Spinal cord (tissue), 9 donors: ENCODE measurements at regions not wholly inside any gene's neighbourhood (a gene's known extent, or its start where the extent isn't known, plus 50 kb on each side); places are given as distances from the start of the nearest gene placed in this dataset.

ENCODE experiments used
- DNase-seq, 6 donors: peaks; one replicate each; pipeline versions ENCODE4 v3.0.0 to v3.0.0-alpha.2; 2013 to 2015; ENCODE audit warnings: low spot score in 6 of 6, low read depth in 4 of 6
- H3K27ac ChIP-seq: one replicate; pipeline ENCODE4 v1.5.1; 2013; ENCODE audit warnings: low read depth, low read length, control low read depth
- H3K27me3 ChIP-seq: one replicate; pipeline ENCODE4 v1.6.1; 2013; ENCODE audit warnings: low read length; ENCODE audit not compliant: control insufficient read depth, insufficient read depth
- H3K36me3 ChIP-seq: one replicate; pipeline ENCODE4 v1.6.1; 2013; ENCODE audit warnings: low read length; ENCODE audit not compliant: control insufficient read depth, insufficient read depth
- H3K4me1 ChIP-seq: one replicate; pipeline ENCODE4 v1.6.1; 2013; ENCODE audit warnings: low read length; ENCODE audit not compliant: control insufficient read depth, insufficient read depth
- H3K4me3 ChIP-seq: one replicate; pipeline ENCODE4 v1.5.1; 2013; ENCODE audit warnings: low read depth, low read length, control low read depth
- H3K9me3 ChIP-seq: one replicate; pipeline ENCODE4 v1.6.1; 2013; ENCODE audit warnings: low read length; ENCODE audit not compliant: control insufficient read depth, insufficient read depth
- WGBS: methylation state at CpG from one replicate; pipeline ENCODE4 v1.1.5; 2013; ENCODE audit warnings: missing lambda C conversion rate; ENCODE audit not compliant: insufficient coverage; 5-methylcytosine and 5-hydroxymethylcytosine counted together
- donor health status: healthy.

- H3K27me3 ChIP-seq: no peaks in the 10 kb centered on the region
- H3K4me1 ChIP-seq: no peaks in the 10 kb centered on the region
- no peak for DNase-seq
- H3K36me3 ChIP-seq: no peaks in the 10 kb centered on the region
- H3K9me3 ChIP-seq: no peaks in the 10 kb centered on the region
- WGBS: no CpG with 5 or more reads among the region's 2 CpGs
- no peak overlapping the region for H3K4me3 ChIP-seq
- H3K27ac ChIP-seq: no peak overlapping the region
These were observed 1643.3 kb downstream of the GRIK2 start for GRCh38 chr6:103036846-103037245.

DNA sequence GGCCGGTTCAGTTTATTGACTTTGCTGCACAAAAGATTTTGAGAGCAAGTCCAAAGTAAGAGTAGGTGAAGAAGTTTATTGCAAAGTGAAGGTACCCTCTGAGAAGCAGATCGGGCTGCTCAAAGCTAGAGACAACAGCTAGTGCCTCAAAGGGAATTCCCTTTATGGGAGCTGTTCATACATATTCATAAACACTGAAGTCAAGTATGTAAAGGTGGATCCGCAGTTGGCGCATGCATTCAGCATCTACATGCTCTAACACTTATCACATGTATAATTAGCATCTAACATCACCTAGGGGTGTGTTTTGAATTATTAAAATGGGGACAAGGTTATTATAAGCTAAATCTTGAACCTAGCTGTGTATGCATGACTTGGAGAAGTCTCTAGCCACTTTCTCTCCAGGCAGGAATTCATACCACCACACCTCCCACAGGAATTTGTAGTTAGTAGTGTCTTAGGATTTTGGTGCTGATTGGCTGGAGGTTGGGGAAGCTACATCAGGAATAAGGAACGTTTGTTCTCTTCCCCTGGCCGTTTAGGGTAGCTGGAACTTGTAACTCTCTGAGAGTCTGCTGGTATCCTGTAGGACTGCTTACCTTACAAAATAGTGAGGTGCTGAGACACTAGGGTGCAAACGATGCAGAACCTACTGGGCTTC, 1633.9 kb downstream of the GRIK2 start:
- Histone ChIP-seq H3K27ac (no peak overlapping the region), H3K4me3 (no peak overlapping the region), H3K27me3 (no peaks in the 10 kb centered on the region), H3K36me3 (no peaks in the 10 kb centered on the region), H3K9me3 (no peaks in the 10 kb centered on the region), H3K4me1 (no peaks in the 10 kb centered on the region)
- no peak for DNase-seq
- WGBS: 57% methylated on average over 1 of the region's 7 CpGs

- 94% methylated on average over 7 of the region's 7 CpGs for WGBS
- H3K27ac ChIP-seq: no peak overlapping the region
- H3K27me3 ChIP-seq: no peaks in the 10 kb centered on the region
- H3K4me1 ChIP-seq: no peaks in the 10 kb centered on the region
- H3K36me3 ChIP-seq: no peaks in the 10 kb centered on the region
- no peak for DNase-seq
- no peak overlapping the region for H3K4me3 ChIP-seq
- no peaks in the 10 kb centered on the region for H3K9me3 ChIP-seq
These were observed 1624.9 kb downstream of the GRIK2 start for GRCh38 chr6:103018426-103018825.

DNA sequence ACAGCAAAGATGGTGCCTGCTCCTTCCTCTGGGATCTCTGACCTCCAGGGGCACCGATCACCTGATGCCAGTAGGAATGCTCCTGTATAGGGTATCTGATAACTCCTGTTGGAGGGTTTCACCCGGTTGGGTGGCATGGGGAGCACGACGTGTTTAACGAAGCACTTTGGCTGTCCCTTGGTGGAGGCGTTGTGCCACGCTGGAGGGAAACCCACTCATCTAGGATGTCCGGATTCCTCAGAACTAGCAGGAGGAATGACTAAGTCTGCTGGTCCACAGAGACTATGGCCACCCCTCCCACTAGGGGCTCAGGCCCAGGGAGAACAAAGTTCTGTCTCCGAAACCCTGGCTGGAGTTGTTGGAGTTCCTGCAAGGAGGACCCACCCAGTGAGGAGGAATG, 1624.4 kb downstream of the GRIK2 start:
- no peaks in the 10 kb centered on the region for H3K9me3 ChIP-seq
- no peak overlapping the region for H3K27ac ChIP-seq
- no peaks in the 10 kb centered on the region for H3K27me3 ChIP-seq
- H3K36me3 ChIP-seq: no peaks in the 10 kb centered on the region
- WGBS: 88% methylated on average over 9 of the region's 9 CpGs
- H3K4me1 ChIP-seq: no peaks in the 10 kb centered on the region
- DNase-seq: no peak
- H3K4me3 ChIP-seq: no peak overlapping the region

- DNase-seq: no peak
- no peak overlapping the region for H3K4me3 ChIP-seq
- H3K27me3 ChIP-seq: no peaks in the 10 kb centered on the region
- H3K9me3 ChIP-seq: no peaks in the 10 kb centered on the region
- no peak overlapping the region for H3K27ac ChIP-seq
- WGBS: no CpG with 5 or more reads among the region's 2 CpGs
- H3K36me3 ChIP-seq: no peaks in the 10 kb centered on the region
- no peaks in the 10 kb centered on the region for H3K4me1 ChIP-seq
These were observed 1618.1 kb downstream of the GRIK2 start for GRCh38 chr6:103011605-103012004.

DNA sequence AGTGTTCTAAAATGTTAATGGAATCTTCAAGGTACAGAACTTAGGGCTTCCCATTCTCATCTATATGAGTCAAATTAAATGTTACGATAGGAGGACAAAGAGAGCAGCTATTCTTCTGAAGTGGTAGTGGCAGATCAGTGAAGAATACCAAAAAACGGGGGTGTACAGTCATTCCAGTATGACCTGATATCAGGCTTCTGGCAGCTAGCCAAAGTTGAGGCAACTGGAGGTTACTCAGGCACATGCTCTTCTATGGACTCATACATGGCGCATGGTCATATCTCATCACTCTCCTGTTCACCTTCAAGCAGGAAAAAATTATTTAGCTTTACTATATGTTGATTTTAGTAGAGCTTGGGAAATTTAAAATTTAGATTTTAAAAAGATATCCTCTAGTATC, 1608.8 kb downstream of the GRIK2 start:
- H3K36me3 ChIP-seq: no peaks in the 10 kb centered on the region
- H3K9me3 ChIP-seq: no peaks in the 10 kb centered on the region
- no peak for DNase-seq
- no peak overlapping the region for H3K4me3 ChIP-seq
- H3K4me1 ChIP-seq: no peaks in the 10 kb centered on the region
- no peaks in the 10 kb centered on the region for H3K27me3 ChIP-seq
- WGBS: 71% methylated on average over 2 of the region's 3 CpGs
- H3K27ac ChIP-seq: no peak overlapping the region

GRCh38 chr6:103001724-103002123, 1608.2 kb downstream of the GRIK2 start:
- no peaks in the 10 kb centered on the region for H3K4me1 ChIP-seq
- H3K4me3 ChIP-seq: no peak overlapping the region
- no peak for DNase-seq
- H3K27ac ChIP-seq: no peak overlapping the region
- H3K36me3 ChIP-seq: no peaks in the 10 kb centered on the region
- H3K27me3 ChIP-seq: no peaks in the 10 kb centered on the region
- H3K9me3 ChIP-seq: no peaks in the 10 kb centered on the region
- no CpG with 5 or more reads among the region's 1 CpG for WGBS

DNA sequence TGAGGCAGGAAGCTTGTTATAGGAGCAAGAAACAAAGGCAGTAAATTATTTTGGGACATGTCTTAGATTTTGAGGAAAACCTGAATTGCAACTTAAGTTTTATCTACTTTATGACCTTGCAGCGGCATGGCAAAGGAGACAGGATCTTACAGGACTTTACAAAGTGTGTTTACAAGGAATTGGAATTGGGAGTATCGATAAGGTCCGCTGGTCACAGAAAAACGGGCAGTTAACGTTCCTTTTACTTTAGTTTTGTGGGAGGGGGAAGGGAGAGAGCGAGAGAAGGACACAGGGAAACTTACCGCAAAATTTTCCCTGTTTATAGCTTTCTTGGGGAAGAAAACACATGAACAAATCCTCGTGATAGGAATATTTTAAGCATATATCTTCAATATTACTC, 1607.2 kb downstream of the GRIK2 start:
- H3K4me3 ChIP-seq: no peak overlapping the region
- no peaks in the 10 kb centered on the region for H3K4me1 ChIP-seq
- H3K9me3 ChIP-seq: no peaks in the 10 kb centered on the region
- H3K27me3 ChIP-seq: no peaks in the 10 kb centered on the region
- no peak overlapping the region for H3K27ac ChIP-seq
- WGBS: 51% methylated on average over 3 of the region's 8 CpGs
- no peaks in the 10 kb centered on the region for H3K36me3 ChIP-seq
- no peak for DNase-seq

GRCh38 chr6:102995491-102995890, 1602.0 kb downstream of the GRIK2 start:
- H3K9me3 ChIP-seq: no peaks in the 10 kb centered on the region
- no peaks in the 10 kb centered on the region for H3K4me1 ChIP-seq
- H3K27ac ChIP-seq: no peak overlapping the region
- H3K27me3 ChIP-seq: no peaks in the 10 kb centered on the region
- H3K4me3 ChIP-seq: no peak overlapping the region
- DNase-seq: no peak
- H3K36me3 ChIP-seq: no peaks in the 10 kb centered on the region

DNA sequence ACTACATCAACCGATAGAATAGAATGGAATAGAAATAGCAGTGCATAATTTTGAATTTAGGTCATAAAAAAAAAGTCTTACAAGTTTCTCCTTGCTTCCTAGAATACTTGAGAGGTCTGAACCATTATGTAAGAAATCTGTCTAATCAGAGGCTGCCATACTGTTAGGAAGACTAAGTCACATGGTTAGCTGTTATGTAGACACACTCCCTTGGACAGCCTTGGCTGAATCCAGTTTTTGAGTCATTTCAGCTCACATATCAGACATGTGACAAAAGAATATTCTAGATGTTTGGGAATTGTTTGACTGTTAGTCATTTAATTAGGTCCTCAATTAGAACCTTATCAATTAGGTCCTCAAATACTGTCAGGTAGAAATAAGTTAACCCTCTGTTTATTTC, 1601.4 kb downstream of the GRIK2 start:
- Histone ChIP-seq H3K9me3 (peaks cover under 1% of the 10 kb centered on the region), H3K4me1 (no peaks in the 10 kb centered on the region), H3K36me3 (no peaks in the 10 kb centered on the region), H3K4me3 (no peak overlapping the region), H3K27ac (no peak overlapping the region), H3K27me3 (no peaks in the 10 kb centered on the region)
- DNase-seq: no peak
- WGBS: no CpG with 5 or more reads among the region's 1 CpG
